Kidney epithelial cell (primary cell): ENCODE measurements at regions not wholly inside any gene's neighbourhood (a gene's known extent, or its start where the extent isn't known, plus 50 kb on each side); places are given as distances from the start of the nearest gene placed in this dataset.

Experiments
- DNase-seq: peaks from one replicate; pipeline ENCODE4 v3.0.0-alpha.2; 2010; ENCODE audit warnings: low read depth
- H3K27me3 ChIP-seq: 2 replicates; pipeline ENCODE4 v1.6.0; 2011; ENCODE audit warnings: low read length; ENCODE audit not compliant: control insufficient read depth, insufficient read depth
- H3K36me3 ChIP-seq: 2 replicates; pipeline ENCODE4 v1.5.1; 2011; ENCODE audit warnings: low read length; ENCODE audit not compliant: control insufficient read depth, insufficient read depth
- H3K4me3 ChIP-seq: 2 replicates; pipeline ENCODE4 v1.5.1; 2011; ENCODE audit warnings: low read depth, mild to moderate bottlenecking, control low read depth, low read length
- TF ChIP-seq, protein P1 (sequence below): IDR thresholded peaks from 2 replicates; pipeline ENCODE4 v1.5.1; 2011; ENCODE audit warnings: mild to moderate bottlenecking, moderate library complexity, low read length, control low read depth, inconsistent platforms; ENCODE audit not compliant: insufficient read depth, poor library complexity, severe bottlenecking

DNA sequence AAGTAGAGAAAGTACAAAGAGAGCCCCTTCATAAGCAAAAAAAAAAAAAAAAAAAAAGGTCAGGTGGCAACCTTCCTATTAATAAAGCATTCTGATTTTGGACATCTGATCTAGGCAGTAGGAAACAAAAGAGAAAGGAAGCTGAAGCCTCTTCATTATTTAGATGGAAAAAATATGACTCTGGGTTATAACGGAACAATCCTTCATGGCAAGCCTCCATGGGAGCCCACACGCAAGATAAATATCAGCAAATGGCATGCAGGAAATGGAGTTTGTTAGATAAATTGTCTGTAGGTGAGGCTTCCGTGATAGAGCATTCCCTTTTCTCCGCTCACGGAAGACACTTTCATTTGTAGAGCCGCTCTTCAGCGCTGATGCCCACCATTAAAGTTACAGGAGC, 381.0 kb downstream of the TTLL7 start:
- TF ChIP-seq, protein P1, sequence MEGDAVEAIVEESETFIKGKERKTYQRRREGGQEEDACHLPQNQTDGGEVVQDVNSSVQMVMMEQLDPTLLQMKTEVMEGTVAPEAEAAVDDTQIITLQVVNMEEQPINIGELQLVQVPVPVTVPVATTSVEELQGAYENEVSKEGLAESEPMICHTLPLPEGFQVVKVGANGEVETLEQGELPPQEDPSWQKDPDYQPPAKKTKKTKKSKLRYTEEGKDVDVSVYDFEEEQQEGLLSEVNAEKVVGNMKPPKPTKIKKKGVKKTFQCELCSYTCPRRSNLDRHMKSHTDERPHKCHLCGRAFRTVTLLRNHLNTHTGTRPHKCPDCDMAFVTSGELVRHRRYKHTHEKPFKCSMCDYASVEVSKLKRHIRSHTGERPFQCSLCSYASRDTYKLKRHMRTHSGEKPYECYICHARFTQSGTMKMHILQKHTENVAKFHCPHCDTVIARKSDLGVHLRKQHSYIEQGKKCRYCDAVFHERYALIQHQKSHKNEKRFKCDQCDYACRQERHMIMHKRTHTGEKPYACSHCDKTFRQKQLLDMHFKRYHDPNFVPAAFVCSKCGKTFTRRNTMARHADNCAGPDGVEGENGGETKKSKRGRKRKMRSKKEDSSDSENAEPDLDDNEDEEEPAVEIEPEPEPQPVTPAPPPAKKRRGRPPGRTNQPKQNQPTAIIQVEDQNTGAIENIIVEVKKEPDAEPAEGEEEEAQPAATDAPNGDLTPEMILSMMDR: no peak

DNA sequence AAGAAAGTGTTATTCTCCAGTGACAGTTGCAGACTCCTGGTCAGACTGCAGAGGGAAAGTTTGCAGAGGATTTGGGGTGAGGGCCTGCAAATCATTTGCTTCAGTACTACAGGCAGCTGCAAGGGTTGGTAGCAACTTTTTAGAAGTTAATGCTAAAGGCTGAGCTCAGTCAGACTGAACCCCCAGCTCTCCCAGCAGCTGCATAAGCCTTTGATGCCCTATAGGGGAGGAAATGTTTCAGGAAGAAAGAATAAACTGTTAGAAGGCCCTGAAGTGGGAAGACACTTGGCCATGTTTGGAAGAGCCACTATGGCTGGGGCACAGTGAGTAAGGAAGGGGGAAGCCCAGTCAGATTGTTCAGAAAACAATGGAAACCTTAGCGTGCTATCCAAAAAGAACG, 383.6 kb downstream of the TTLL7 start:
- Histone ChIP-seq H3K27me3 (no peaks in the 10 kb centered on the region), H3K36me3 (no peaks in the 10 kb centered on the region), H3K4me3 (no peak overlapping the region)
- TF ChIP-seq, protein P1: no peak
- no peak for DNase-seq

More for the DNA sequence above, 381.0 kb downstream of the TTLL7 start:
- Histone ChIP-seq H3K27me3 (no peaks in the 10 kb centered on the region), H3K4me3 (no peak overlapping the region), H3K36me3 (no peaks in the 10 kb centered on the region)
- no peak for DNase-seq

DNA sequence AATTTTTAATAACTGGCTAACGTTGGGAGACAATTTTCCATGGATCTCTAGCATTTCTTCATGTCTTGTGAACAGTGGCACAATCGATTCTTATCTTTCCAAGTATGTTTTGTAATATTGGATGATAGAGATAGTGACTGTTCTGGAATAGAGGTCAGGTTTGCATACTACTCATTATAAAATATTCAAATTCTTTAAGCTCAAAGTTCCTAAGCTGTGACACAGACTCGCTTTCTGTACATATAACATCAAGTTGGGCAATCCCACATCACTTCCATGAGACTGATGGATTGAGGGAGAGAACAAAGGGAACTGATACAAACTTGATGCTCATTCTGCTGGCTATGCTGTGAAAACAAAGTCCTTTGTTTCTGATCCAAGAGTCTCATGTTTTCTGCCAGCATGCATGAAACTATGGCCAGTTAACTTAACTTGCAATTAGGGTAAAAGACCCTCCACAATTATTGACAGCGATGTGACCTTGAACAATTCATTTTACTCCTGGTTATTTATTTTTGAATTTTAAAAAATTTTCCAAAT, 392.4 kb downstream of the TTLL7 start:
- TF ChIP-seq, protein P1: no peak
- H3K36me3 ChIP-seq: no peaks in the 10 kb centered on the region
- H3K27me3 ChIP-seq: no peaks in the 10 kb centered on the region
- DNase-seq: no peak
- no peak overlapping the region for H3K4me3 ChIP-seq

DNA sequence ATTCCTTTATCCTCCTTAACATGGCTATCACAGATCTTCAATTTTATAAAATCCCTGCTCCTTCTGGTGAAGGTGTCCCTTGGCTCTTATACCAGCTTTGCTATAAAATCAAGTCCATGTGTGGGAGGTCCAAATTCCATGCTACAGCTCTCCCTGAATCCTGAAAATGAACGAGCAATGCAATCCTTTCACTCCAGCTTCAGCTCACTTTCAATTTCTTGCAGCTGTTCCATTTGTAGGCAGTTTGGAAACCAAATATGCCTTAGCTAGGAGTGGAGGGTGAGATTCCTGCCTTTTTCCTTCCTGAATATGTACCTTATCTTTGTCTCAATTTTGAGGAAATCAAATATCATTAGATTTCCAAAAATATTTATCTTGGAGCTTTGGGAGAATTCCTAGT, 402.6 kb downstream of the TTLL7 start:
- no peak for DNase-seq
- H3K36me3 ChIP-seq: no peaks in the 10 kb centered on the region
- TF ChIP-seq, protein P1: no peak
- H3K4me3 ChIP-seq: no peak overlapping the region
- no peaks in the 10 kb centered on the region for H3K27me3 ChIP-seq

DNA sequence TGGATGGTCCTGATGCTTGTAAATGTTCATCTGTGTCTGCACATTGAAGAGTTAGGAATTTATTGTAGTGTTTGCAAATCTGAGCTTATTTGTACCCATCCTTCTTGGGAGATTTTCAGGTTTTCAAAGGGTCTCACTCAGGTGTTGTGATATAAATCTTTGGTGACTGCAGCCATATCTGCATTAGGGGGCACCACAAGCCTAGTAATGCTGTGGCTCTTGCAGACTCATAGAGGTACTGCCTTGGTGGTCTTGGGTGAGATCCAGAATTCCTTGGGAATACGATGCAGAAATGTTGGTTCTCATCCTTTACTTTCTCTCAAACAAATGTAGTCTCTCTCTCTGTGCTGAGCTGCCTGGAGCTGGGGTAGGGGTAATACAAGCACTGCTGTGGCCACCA, 405.9 kb downstream of the TTLL7 start:
- Histone ChIP-seq H3K36me3 (no peaks in the 10 kb centered on the region), H3K27me3 (no peaks in the 10 kb centered on the region), H3K4me3 (no peak overlapping the region)
- DNase-seq: no peak
- TF ChIP-seq, protein P1: no peak

DNA sequence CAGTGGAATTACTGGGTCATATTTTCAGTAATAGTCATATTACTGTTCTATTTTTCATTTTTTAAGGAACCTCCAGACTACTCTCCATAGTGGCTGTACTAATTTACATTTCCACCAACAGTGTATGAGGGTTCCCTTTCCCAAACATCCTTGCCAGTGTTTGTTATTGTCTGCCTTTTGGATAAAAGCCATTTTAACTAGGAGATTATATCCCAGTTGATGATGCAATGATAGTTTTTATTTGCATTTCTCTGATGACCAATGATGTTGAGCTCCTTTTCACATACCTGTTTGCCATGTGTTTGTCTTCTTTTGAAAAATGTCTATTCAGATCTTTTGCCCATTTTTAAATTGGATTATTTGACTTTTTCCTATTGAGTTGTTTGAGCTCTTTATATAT, 410.8 kb downstream of the TTLL7 start:
- Histone ChIP-seq H3K4me3 (no peak overlapping the region), H3K36me3 (no peaks in the 10 kb centered on the region), H3K27me3 (no peaks in the 10 kb centered on the region)
- TF ChIP-seq, protein P1: no peak
- no peak for DNase-seq
